Parathyroid adenoma (tissue), 2 donors: ENCODE measurements at regions not wholly inside any gene's neighbourhood (a gene's known extent, or its start where the extent isn't known, plus 50 kb on each side); places are given as distances from the start of the nearest gene placed in this dataset.

ENCODE experiments used
- H2AFZ ChIP-seq: fragments of 300-600 bp; sonication (generic); one replicate; pipeline ENCODE4 v1.7.0; 2017; ENCODE audit warnings: antibody characterized with exemption, mild to moderate bottlenecking
- H3K27ac ChIP-seq: fragments of 300-600 bp; sonication (generic); one replicate; pipeline ENCODE4 v1.7.0; 2017
- H3K27me3 ChIP-seq: fragments of 300-600 bp; sonication (generic); one replicate; pipeline ENCODE4 v1.7.0; 2017; ENCODE audit warnings: low read length; ENCODE audit not compliant: control insufficient read depth, insufficient read depth
- H3K36me3 ChIP-seq: fragments of 300-600 bp; sonication (generic); one replicate; pipeline ENCODE4 v1.7.0; 2017; ENCODE audit warnings: low read length; ENCODE audit not compliant: control insufficient read depth, insufficient read depth
- H3K4me1 ChIP-seq: fragments of 300-600 bp; sonication (generic); one replicate; pipeline ENCODE4 v1.7.0; 2017; ENCODE audit warnings: control low read depth
- H3K4me2 ChIP-seq: fragments of 300-600 bp; sonication (generic); one replicate; pipeline ENCODE4 v1.7.0; 2017; ENCODE audit warnings: low read length
- H3K4me3 ChIP-seq: fragments of 300-600 bp; sonication (generic); one replicate; pipeline ENCODE4 v1.7.0; 2017; ENCODE audit warnings: low read depth, low read length
- H3K79me2 ChIP-seq: fragments of 300-600 bp; sonication (generic); one replicate; pipeline ENCODE4 v1.7.0; 2017; ENCODE audit warnings: control low read depth
- H3K9ac ChIP-seq: fragments of 300-600 bp; sonication (generic); one replicate; pipeline ENCODE4 v1.7.0; 2017; ENCODE audit warnings: mild to moderate bottlenecking
- H3K9me3 ChIP-seq: fragments of 300-600 bp; sonication (generic); one replicate; pipeline ENCODE4 v1.7.0; 2017; ENCODE audit warnings: low read length; ENCODE audit not compliant: control insufficient read depth
- CTCF ChIP-seq: fragments of 300-600 bp; sonication (generic); IDR thresholded peaks from one replicate; pipeline ENCODE4 v1.7.0; 2017; ENCODE audit warnings: antibody characterized with exemption, mild to moderate bottlenecking
- donor health status: primary hyperparathyroidism.

DNA sequence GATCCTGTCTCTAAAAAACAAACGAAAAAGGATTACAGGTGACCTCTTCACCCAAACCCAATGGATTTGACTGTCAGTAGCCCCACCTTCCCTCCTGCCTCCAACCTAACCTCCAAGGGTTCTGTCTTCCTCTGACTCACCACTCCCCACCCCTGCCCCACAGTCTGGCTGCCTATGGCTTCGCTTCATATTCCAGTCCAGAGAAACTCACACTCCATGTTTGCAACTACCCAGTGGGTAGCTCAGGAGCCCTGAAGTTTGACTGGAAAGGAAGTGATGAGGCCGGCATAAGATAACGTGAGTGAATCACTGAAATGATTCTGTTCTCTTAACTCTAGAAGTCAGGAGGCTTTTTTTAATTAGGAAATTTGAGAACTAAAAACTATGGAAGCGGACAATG is 303.9 kb downstream of the FOXO1 start:
- no peak for TF ChIP-seq CTCF

GRCh38 chr13:40363653-40364052 is 302.8 kb downstream of the FOXO1 start:
- H3K79me2 ChIP-seq = no peaks in the 10 kb centered on the region
- H2AFZ ChIP-seq = no peak overlapping the region
- H3K9me3 ChIP-seq = no peaks in the 10 kb centered on the region
- H3K27ac ChIP-seq = no peak overlapping the region
- no peaks in the 10 kb centered on the region for H3K36me3 ChIP-seq
- H3K9ac ChIP-seq = no peak overlapping the region
- H3K27me3 ChIP-seq = no peaks in the 10 kb centered on the region
- TF ChIP-seq CTCF = no peak
- H3K4me1 ChIP-seq = no peaks in the 10 kb centered on the region
- no peak overlapping the region for H3K4me2 ChIP-seq
- no peak overlapping the region for H3K4me3 ChIP-seq

More for the DNA sequence above, 303.9 kb downstream of the FOXO1 start:
- no peak overlapping the region for H3K4me3 ChIP-seq
- H2AFZ ChIP-seq = no peak overlapping the region
- no peak overlapping the region for H3K27ac ChIP-seq
- no peak overlapping the region for H3K4me2 ChIP-seq
- H3K9me3 ChIP-seq = no peaks in the 10 kb centered on the region
- no peaks in the 10 kb centered on the region for H3K36me3 ChIP-seq
- no peaks in the 10 kb centered on the region for H3K4me1 ChIP-seq
- H3K27me3 ChIP-seq = no peaks in the 10 kb centered on the region
- no peak overlapping the region for H3K9ac ChIP-seq
- H3K79me2 ChIP-seq = no peaks in the 10 kb centered on the region

- H3K9ac ChIP-seq = no peak overlapping the region
- H3K9me3 ChIP-seq = no peaks in the 10 kb centered on the region
- no peaks in the 10 kb centered on the region for H3K79me2 ChIP-seq
- H3K36me3 ChIP-seq = no peaks in the 10 kb centered on the region
- TF ChIP-seq CTCF = no peak
- no peaks in the 10 kb centered on the region for H3K27me3 ChIP-seq
- no peak overlapping the region for H3K27ac ChIP-seq
- H3K4me1 ChIP-seq = no peaks in the 10 kb centered on the region
- no peak overlapping the region for H3K4me2 ChIP-seq
- H3K4me3 ChIP-seq = no peak overlapping the region
- no peak overlapping the region for H2AFZ ChIP-seq
Measured at GRCh38 chr13:40366119-40366518, 300.3 kb downstream of the FOXO1 start.

- no peak overlapping the region for H3K4me2 ChIP-seq
- H3K27ac ChIP-seq = no peak overlapping the region
- no peaks in the 10 kb centered on the region for H3K9me3 ChIP-seq
- H3K27me3 ChIP-seq = no peaks in the 10 kb centered on the region
- no peaks in the 10 kb centered on the region for H3K79me2 ChIP-seq
- no peak overlapping the region for H3K9ac ChIP-seq
- H3K4me3 ChIP-seq = no peak overlapping the region
- H3K36me3 ChIP-seq = no peaks in the 10 kb centered on the region
- H2AFZ ChIP-seq = no peak overlapping the region
- H3K4me1 ChIP-seq = no peaks in the 10 kb centered on the region
- TF ChIP-seq CTCF = no peak
Measured at GRCh38 chr13:40368127-40368891, 298.1 kb downstream of the FOXO1 start.

DNA sequence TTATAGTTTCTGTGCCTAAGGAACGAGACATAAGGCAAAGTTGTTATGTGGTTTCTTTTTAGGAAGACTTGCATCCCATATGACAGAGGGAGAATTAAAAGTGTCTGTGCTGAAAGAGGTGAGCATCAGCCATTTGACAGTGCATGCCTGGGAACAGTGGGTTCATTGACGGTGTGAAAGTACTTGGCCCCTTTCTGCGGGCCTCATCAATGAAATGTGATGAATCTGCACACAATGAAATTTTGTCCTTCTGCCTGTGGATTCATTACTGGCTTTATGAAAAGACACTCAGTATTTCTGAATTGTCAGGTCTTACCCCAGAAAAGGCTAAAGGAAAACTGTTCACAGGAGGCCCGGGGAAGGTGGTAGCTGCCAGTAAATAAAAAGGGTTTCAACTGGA is 295.8 kb downstream of the FOXO1 start:
- TF ChIP-seq CTCF = no peak
- Histone ChIP-seq H3K36me3 (no peaks in the 10 kb centered on the region), H3K27ac (no peak overlapping the region), H3K79me2 (no peaks in the 10 kb centered on the region), H3K4me3 (no peak overlapping the region), H3K9me3 (no peaks in the 10 kb centered on the region), H3K4me2 (no peak overlapping the region), H3K27me3 (no peaks in the 10 kb centered on the region), H3K4me1 (no peaks in the 10 kb centered on the region), H2AFZ (no peak overlapping the region), H3K9ac (no peak overlapping the region)
